ENCODE measurements at regions not wholly inside any gene's neighbourhood (a gene's known extent, or its start where the extent isn't known, plus 50 kb on each side); places are given as distances from the start of the nearest gene placed in this dataset.

DNA sequence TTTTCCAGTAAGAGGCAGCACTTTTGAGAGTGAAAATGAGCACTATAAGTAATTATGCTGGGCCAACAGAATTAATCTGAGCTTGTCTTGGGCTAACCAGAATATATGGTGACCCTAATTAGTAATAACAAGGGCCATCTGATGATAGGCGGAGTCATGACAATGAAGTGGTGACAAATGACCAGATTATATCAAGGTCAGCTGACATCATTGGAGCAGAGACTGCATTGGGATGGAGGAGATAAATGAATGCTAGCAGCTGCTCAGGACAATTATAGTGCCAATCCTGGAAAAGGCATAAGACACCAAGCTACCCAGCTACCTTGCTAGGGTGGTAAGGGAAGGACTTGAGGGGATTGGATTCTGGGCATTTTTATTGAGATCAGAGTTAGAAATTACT, 1548.7 kb downstream of the RPA4 start:
- no peak for TF ChIP-seq CTCF (IDR thresholded peaks at IDR 0.05)
- no peak for TF ChIP-seq IRF1 (CRISPR knock-in tag; IDR thresholded peaks at IDR 0.05)
- TF ChIP-seq, protein P1, sequence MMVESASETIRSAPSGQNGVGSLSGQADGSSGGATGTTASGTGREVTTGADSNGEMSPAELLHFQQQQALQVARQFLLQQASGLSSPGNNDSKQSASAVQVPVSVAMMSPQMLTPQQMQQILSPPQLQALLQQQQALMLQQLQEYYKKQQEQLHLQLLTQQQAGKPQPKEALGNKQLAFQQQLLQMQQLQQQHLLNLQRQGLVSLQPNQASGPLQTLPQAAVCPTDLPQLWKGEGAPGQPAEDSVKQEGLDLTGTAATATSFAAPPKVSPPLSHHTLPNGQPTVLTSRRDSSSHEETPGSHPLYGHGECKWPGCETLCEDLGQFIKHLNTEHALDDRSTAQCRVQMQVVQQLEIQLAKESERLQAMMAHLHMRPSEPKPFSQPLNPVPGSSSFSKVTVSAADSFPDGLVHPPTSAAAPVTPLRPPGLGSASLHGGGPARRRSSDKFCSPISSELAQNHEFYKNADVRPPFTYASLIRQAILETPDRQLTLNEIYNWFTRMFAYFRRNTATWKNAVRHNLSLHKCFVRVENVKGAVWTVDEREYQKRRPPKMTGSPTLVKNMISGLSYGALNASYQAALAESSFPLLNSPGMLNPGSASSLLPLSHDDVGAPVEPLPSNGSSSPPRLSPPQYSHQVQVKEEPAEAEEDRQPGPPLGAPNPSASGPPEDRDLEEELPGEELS (CRISPR knock-in tag; IDR thresholded peaks at IDR 0.05): no peak
- TF ChIP-seq GRHL2 (CRISPR knock-in tag; IDR thresholded peaks at IDR 0.05; ENCODE audit: insufficient replicate concordance, severe bottlenecking): no peak
- TF ChIP-seq, protein P2, sequence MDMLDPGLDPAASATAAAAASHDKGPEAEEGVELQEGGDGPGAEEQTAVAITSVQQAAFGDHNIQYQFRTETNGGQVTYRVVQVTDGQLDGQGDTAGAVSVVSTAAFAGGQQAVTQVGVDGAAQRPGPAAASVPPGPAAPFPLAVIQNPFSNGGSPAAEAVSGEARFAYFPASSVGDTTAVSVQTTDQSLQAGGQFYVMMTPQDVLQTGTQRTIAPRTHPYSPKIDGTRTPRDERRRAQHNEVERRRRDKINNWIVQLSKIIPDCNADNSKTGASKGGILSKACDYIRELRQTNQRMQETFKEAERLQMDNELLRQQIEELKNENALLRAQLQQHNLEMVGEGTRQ (CRISPR knock-in tag; IDR thresholded peaks at IDR 0.05): no peak
- TF ChIP-seq ZBTB43 (CRISPR knock-in tag; IDR thresholded peaks at IDR 0.05): no peak
- no peak for TF ChIP-seq CBFB (CRISPR knock-in tag; IDR thresholded peaks at IDR 0.05; ENCODE audit: low read depth)
- TF ChIP-seq, protein P3, sequence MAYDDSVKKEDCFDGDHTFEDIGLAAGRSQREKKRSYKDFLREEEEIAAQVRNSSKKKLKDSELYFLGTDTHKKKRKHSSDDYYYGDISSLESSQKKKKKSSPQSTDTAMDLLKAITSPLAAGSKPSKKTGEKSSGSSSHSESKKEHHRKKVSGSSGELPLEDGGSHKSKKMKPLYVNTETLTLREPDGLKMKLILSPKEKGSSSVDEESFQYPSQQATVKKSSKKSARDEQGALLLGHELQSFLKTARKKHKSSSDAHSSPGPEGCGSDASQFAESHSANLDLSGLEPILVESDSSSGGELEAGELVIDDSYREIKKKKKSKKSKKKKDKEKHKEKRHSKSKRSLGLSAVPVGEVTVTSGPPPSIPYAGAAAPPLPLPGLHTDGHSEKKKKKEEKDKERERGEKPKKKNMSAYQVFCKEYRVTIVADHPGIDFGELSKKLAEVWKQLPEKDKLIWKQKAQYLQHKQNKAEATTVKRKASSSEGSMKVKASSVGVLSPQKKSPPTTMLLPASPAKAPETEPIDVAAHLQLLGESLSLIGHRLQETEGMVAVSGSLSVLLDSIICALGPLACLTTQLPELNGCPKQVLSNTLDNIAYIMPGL (CRISPR knock-in tag; IDR thresholded peaks at IDR 0.05): no peak
- TF ChIP-seq ATF1 (CRISPR knock-in tag; IDR thresholded peaks at IDR 0.05): no peak
- no peak for TF ChIP-seq ZBTB21 (CRISPR knock-in tag; IDR thresholded peaks at IDR 0.05; ENCODE audit: borderline replicate concordance)
